ENCODE measurements at regions not wholly inside any gene's neighbourhood (a gene's known extent, or its start where the extent isn't known, plus 50 kb on each side); places are given as distances from the start of the nearest gene placed in this dataset. TPM values are rescaled to one million over a fixed set of nuclear protein-coding genes. Genes with fewer than 3 reads are reported as not detected.

- ATAC-seq (ENCODE audit: low read depth) (no peak), DNase-seq (no peak)
- Mint-ChIP-seq H3K9me3 (peaks cover 1% of the 10 kb centered on the region), H3K4me1 (peaks cover 1% of the 10 kb centered on the region), H3K36me3 (no peaks in the 10 kb centered on the region), H3K4me3 (no peak overlapping the region), H3K27me3 (peaks cover 7% of the 10 kb centered on the region), H3K27ac (no peak overlapping the region)
- POLR2A ChIA-PET = no interaction called here
Measured at GRCh38 chr2:64401529-64401880, 52.5 kb upstream of the LGALSL start.

DNA sequence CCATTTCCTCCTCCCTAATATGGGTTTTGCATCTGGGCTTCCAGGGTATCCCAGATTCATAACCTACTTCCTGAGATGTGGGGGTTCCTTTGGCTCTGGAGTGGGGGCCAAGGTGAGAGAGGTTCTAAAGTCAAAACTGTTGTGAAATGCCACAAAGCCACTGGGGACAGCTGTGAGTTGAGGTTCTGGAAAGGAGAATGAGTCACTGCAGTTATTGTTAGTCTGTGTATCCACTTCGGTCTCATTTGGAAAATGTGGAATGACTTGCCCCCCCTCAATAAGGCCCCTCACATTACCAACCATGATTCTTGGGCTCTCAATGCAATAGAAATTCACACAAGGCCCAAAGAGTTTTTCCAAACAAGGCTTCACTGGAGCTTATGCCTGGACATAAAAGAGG, 51.1 kb upstream of the LGALSL start:
- POLR2A ChIA-PET = no interaction called here
- H3K4me3 Mint-ChIP-seq = no peak overlapping the region

GRCh38 chr2:64403426-64403825, 50.5 kb upstream of the LGALSL start:
- H3K27me3 Mint-ChIP-seq = peaks cover 10% of the 10 kb centered on the region
- no peaks in the 10 kb centered on the region for H3K36me3 Mint-ChIP-seq
- POLR2A ChIA-PET = no interaction called here
- ATAC-seq (ENCODE audit: low read depth) = no peak
- H3K9me3 Mint-ChIP-seq = peaks cover 1% of the 10 kb centered on the region
- no peak overlapping the region for H3K27ac Mint-ChIP-seq
- DNase-seq = no peak
- H3K4me3 Mint-ChIP-seq = no peak overlapping the region
- H3K4me1 Mint-ChIP-seq = peaks cover 1% of the 10 kb centered on the region

More for the DNA sequence above, 51.1 kb upstream of the LGALSL start:
- Mint-ChIP-seq H3K9me3 (peaks cover 1% of the 10 kb centered on the region), H3K4me1 (peaks cover 1% of the 10 kb centered on the region), H3K27me3 (peaks cover 10% of the 10 kb centered on the region), H3K27ac (no peak overlapping the region), H3K36me3 (no peaks in the 10 kb centered on the region)
- ATAC-seq (ENCODE audit: low read depth) (no peak), DNase-seq (no peak)

- Mint-ChIP-seq H3K4me3 (no peak overlapping the region), H3K27ac (no peak overlapping the region), H3K36me3 (no peaks in the 10 kb centered on the region), H3K9me3 (peaks cover 1% of the 10 kb centered on the region), H3K4me1 (no peaks in the 10 kb centered on the region), H3K27me3 (peaks cover 10% of the 10 kb centered on the region)
- POLR2A ChIA-PET = no interaction called here
- no peak for DNase-seq
- ATAC-seq (ENCODE audit: low read depth) = no peak
Measured at GRCh38 chr2:64404002-64404731, 49.8 kb upstream of the LGALSL start.

Small RNAs in the stretch of these regions (microRNA-seq; reads per million reads assigned to microRNA genes)
- not detected for gene MIR4433A
- gene MIR4433B = not detected

Measured in activated naive CD8-positive, alpha-beta T cell treated with anti-CD3 and anti-CD28 coated beads, Interleukin-2, amount 10 ng/mL, durations not matched to agents 7 days and 5 days (primary cell).